SKM-1 treated with dmso at 0.1 percent for 144 hours (cell line): ENCODE measurements at regions not wholly inside any gene's neighbourhood (a gene's known extent, or its start where the extent isn't known, plus 50 kb on each side); places are given as distances from the start of the nearest gene placed in this dataset.
A peak's percentile ranks its signal among the peaks of the same experiment; 100 is the strongest.

Experiments used
- DNase-seq: peaks from one replicate; lab custom pipeline; 2025; ENCODE audit not compliant: unreplicated experiment; lab: John Stamatoyannopoulos, UW

DNA sequence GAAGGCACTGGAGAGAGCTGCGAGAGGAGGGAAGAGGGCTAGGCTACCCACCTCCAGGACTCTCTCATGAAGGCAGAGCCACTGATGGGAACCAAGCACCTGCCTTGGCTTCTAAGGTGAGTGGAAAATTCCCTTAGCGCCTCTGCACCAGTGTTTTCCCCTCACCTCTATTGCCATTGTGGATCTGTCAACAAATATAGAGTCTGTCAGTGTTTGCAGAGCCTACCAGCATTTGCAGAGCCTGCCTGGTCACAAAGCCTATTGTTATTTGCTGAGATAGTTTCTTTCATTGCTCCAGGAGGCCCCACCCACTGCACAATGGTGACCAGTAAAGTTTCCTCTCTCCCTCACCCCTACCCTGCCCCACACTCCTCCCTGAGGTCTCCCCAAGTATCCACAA is 141.9 kb downstream of the MRPL14 start:
- DNase-seq = no peak

DNA sequence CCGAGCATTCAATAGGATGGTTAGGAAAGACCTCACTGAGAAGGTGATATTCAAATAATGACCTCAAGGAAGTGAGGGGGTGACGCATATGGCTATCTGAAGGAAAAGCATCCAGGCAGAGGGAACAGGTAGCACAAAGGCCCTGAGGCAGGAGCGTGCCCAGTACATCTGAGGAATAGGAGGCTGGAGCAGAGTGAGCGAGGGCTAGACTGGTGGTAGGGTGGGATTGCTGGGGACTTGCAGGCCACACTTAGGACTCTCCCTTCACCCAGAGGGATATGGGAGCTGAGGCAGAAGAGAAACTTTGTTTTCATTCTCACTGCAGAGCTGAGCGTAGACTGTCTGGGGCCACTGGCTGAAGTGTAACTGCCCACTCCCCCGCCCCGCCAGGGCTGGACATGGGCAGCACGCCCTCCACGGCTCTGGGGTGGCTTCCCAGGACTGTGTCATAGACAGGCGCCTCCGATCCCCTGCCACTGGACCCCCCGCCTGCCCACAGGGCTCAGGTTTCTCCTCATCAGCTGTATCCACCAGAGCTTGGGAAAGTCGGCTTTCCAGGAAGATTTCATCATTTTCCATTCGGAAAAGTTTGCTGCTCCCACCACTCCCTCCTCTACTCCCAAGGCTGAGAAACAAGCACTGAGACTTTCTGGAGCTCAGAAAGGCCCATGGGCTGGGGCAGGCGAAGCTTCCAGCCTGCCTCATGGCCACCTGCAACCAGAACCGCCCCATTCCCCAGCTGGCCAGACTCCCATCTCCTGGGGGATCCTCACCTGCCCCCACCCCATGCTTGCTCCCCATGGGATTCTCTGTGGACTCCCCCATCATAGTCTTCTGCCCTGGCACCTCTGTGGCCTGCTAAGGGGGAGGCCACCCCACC is 142.6 kb downstream of the MRPL14 start:
- no peak for DNase-seq

DNA sequence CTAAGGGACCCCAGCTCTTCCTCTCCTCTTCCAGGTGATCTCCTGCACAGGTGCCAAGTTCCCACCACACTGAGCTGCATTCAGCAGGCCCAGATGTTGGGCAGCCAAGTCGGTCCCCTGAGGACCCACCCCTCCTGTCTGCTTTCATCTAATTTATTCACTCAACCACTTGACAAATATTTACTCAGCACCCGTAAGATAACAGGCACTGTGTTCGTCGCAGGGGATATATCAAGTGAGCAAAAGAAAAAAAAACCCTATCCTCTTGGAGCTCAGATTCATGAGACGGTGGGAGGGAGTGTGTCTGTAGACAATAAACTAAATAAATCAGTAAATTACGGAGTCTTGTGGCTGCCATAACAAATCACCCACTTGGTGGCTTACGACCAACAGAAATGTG is 143.6 kb downstream of the MRPL14 start:
- DNase-seq = no peak

DNA sequence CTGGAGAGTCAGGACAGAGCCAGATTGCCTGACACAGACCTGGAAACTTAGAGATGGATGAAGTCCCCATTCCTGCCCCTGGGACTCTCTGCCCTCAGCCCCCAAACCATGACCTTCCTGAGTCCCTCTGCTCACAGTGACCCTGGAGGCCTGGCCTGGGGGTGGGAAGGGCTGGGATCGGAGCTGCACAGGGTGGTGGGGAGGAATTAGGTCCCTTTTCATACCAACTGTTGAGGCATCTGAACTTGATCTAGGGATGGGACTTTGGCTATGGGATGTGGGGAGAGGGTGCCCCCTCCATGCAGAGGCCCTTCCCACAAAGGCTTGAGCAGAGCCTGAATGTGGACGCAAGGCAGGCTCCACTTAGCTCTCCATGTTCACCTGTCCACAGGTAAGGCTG is 144.1 kb downstream of the MRPL14 start:
- no peak for DNase-seq

DNA sequence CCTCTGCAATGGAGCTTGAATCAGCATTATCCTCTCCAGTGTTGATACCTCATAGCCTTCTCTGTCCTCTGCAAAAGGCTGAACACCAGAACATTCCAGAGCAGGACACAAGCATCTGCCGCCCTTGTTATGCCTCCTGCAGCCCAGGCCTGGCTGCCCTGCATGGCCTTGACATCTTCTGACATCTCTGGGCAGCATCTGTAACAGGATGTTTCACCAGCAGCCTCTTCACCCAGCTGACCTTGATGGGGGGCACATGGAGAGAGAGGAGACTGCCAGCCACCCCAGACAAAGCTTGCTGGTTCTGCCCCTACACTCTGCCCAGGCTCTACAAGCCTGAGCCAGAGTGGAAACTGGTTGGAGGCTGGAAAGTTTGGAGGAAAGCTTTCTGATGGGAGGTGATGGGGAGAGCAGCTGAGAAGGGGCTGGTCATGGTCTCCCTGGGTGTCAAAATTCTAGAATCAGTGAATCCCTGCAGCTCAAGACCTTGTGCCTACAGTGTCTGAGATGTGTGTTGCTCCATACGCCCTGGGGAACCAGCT is 145.1 kb downstream of the MRPL14 start:
- no peak for DNase-seq

DNA sequence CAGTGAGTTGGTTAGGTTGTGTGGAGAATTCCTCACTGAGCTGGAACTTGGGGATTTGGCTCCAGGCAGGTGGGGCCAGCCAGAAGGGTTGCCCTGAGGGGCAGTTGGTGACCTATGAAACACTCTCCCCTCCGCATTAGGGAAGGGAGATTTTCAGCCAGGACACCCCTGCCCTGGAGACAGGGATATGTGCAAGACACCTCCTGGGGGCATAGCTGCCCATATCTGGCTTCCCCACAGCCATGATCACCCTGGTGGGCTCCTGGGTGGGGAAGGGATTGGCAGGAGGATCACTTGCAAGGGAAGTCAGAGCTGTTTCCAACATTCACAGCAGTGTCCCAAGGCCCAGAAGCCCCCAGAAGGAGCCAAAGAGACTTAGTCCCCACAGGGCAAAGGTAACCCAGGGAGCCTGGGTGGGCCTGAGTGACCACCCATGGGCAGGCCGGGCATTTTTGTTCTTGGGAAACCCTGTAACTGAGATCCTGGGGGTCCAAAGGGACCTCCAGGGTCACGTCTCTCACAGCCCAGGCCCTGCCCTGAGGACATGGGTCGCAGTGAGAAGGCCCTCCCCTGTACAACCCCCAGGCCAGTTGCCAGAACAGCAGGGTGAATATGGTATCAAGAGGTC is 145.8 kb downstream of the MRPL14 start:
- DNase-seq = no peak

DNA sequence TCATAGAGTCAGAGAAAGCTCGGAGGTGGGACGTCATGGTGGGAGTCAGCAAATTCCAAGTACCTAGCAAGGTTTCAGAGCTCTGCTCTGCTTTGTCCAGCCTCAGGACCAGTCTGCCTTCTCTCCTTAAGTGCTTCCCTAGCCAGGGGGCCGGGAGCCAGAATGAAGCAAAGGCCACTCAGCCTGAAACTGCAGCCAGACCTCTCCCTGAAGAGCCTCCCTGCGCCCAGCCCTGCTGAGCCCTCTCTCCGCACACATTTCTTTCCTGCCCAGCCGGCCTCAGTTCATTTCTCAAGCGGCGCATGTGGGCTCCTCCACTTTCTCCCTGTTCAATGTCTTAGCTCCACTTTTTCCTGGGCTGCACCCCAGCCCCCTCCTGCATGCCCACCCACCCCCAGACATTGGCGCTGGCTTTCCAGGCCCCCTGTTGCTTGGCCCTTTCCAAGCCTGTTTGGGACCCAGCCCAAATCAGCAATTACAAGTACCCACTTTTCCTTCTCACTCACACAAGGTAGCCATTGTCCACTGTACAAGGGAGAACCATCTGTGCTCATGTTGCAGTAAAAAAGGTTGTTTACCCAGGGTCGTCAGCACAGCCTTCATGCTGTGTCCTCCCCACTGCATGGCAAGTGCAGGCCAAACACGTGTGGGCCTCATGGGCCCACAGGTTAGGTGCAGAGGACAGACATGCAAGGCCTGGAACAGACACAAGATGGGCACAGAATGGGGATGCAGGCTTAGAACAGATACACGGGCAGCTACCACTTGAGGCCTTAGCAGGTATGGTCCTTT is 147.1 kb downstream of the MRPL14 start:
- DNase-seq = no peak

DNA sequence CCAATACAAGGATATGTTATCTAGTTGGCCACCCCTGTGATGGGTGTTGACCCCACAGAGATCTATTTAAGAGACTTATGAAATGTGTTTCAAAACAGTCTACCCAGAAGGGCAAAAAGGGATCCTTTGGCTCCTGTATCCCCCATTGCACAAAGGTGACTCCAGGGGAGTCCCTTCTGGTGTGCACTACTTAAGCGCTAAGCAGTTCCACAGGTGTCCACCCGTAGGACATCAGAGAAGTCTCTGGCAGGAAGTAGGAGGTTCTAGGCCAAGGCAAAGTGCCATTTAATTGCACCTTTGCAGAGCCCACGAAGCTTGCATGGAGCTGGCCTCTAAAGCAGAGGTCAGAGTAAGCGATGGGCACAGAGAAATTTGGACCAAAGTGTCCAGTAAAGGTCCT is 147.7 kb downstream of the MRPL14 start:
- DNase-seq = no peak

DNA sequence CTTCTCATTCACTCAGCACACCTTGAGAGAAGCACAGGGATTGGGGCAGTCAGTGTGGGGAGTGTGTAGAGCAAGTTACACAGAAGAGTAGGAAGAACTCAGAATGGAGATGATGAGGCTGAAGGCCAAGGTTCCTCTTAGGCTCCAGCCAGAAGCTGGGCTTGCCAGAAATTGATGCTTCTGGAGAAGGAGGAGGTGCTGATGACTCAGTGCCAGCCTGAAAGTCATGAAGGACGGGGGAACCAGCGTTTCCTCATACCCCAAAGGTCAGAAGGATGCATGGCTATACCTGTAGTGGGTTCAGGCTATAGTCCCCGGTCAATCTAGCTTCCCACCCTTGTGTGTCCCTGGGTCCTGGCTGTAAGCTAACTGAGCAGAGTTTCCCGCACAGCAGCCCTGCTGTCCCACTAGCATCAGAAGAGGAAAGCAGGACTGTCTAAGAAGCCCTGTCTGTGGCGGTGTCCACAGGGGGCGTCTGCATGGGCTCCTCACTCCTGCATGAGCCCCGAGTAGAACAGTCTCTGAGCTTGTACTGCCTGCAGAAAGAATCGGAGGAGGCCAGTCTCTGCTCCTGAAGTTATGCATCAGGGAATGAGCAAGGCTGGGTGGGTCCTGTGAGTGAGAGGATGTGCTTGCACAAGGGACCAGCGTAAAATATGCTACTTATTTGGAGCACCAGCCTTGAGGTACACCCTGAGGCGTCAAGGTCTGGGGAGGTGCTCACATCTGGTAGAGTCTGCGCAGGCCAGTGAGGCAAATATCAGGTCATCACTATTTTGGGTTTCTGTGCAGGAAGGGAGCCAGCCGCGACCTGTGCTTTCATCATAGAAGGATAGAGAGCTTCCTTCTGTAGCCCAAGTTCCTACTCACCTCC is 148.5 kb downstream of the MRPL14 start:
- peak; percentile 29 for DNase-seq

DNA sequence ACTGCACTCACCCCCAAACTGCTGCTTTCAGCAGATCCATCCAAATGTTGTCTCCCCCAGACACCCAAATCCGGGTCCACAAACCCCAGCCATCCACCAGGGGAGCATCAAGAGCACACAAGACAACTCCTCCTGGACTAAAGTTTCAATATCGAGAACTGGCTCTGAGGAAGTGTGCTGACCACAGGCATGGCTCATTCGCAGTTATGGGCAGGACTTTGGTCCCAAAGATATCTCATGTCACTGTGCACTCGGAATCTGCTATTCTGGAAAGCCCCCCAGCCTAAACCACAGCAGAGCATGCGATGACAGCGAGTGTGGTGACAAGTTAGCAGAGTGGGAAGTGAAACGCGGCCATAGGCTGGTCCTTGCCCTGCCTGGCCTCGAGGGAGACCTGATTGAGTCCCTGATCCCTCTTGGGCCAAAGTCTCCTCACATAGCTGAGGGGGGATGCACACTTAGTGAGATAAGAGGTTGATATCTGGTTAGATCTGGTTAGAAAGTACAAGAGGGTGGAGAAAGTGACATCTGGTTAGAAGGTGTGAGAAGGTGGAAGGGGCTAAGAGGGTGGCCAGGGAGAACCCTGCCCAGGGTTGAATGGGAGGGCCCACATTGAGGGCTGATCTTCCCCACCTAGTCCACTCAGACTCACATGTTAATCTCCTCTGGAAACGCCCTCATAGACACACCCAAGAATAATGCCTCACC is 149.7 kb downstream of the MRPL14 start:
- peak; percentile 65 for DNase-seq

DNA sequence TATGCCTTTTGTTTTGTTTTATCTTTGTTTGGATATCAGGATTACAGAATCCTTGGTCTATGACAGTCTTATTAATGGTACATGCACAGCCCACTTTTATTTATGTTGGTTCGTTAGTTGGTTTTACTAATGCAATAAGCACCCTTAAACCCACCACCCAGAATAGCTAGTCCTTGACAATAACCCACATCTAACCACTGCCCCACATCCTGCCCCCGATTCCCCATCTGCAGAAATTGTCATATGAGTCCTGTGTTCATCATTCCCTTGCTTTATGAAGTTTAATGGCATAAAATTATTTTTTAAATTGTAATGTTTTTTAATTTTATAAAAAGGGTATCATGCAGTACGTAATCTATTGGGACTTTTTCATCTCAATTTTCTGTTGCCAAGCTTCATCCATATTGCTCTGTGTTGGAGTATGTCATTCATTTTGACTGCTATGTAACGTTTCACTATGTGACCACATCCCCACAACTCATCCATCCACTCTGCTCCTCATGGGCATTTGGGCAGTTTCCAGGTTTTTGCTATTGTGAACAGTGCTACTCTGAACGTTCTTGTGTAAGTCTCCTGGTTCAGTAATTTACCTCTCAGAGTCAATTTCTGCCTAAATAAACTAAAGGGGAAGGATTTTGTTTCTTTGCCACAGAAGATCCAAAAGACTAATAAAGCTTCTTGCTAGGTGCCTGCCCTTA is 150.4 kb downstream of the MRPL14 start:
- DNase-seq = no peak

DNA sequence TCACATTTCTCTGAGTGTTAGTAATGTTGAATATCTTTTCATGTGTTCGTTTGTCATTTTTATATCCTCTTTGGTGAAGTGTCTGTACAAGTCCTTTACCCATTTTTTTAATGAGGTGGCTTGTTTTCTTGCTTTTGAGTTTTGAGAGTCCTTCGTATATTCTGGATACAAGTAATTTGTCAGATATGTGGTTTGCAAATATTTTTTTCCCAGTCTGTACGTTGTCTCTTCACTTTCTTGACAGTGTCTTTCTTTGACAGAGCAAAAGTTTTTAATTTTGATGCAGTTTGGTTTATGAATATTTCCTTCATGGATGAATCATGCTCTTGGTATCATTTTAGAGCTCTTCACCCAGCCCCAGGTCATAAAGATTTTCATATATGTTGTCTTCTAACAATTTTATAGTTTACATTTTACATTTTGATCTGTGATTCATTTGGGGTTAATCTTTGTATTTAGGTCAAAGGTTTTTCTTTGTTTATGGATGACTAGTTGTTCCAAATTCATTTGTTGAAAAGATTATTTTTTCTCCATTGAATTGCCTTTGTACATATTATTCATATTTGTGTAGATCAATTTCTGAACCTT is 152.5 kb downstream of the MRPL14 start:
- DNase-seq = no peak

DNA sequence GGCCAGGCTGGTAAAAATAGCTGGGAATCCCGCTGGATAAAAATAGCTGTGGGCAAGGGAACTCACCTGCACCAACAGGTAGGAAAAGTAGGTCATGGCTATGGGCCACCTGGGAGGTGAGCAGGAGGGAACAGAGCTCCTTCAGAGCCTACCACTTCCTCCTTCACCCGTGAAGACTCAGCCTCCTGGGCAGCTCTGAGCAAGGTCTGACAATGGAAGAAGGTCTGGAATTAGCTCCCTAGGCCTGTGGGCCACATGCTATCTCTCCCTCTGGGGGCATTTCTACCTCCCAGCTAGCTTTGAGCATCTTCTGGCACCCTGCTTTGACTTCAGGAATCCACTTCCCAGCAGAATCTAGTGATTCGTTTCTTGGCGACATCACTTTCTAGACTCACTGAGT is 153.9 kb downstream of the MRPL14 start:
- DNase-seq = no peak

DNA sequence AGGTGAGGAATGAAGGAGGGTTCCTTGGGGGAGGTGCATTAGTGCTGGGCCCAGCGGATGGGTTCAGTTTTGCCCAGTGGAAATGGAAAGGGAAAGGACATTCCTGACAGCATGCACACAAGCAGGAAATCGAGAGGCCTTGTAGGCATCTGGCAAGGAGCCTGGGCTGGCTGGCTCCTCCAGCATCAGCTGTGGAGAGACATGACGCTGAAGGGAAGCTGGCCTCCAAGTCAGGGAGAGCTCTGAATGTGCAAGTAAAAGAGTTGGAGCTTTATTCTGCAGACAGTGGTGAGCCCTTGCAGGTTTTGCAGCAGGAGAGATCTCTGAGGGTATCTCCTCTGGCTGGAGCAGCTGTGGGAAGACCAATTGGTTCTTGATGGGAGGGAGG is 154.3 kb downstream of the MRPL14 start:
- no peak for DNase-seq

DNA sequence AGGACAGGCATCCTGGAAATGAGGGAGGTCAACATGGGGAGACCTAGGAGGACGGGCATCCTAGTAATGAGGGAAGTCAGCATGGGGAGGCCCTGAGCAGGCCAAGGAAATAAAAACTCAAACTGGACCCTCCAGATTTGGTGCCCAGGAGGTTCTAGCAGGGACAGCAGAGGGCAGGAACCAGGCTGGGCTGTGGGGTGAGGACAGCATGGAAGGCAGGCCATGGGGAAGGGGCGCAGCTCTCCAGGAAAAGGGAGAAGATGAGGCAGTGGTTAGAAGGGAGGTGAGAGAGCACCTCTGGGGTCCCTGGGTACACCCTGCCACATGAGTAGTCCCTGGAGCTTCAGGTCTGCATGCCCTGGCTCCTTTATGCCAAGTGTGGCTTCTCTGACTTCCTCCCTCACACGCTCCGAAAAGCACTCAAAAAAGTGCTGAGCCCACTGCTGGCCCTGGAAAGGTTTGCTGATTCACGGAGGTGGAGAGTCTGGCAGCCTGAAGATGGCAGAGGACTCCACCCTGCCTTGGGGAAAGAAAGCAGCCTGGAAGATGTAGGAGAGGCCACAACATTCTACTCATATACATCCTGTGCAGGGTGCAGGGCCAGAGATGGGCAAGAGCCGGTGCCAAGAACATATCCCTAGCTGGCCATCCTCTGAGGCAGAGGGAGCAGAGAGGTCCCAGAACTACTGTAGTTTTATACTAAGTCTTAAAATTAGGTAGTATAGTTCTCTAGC is 154.9 kb downstream of the MRPL14 start:
- no peak for DNase-seq

DNA sequence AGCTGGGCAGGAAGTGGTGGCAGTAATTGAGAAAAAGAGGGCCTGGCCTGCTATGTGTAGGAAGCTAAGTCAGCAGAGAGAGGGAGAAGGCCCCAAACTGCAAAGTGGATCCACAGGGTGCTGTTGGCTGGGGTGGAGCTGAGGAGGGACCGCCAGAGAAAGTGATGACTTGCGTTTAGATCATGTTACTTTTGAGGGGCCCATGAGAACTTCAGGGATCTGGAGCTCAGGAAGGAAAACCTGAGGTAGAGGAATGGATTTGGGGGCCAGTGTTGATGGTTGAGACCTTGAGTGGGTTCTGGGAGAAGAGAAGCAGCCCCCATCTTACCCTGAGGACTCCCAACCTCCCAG is 155.5 kb downstream of the MRPL14 start:
- no peak for DNase-seq

DNA sequence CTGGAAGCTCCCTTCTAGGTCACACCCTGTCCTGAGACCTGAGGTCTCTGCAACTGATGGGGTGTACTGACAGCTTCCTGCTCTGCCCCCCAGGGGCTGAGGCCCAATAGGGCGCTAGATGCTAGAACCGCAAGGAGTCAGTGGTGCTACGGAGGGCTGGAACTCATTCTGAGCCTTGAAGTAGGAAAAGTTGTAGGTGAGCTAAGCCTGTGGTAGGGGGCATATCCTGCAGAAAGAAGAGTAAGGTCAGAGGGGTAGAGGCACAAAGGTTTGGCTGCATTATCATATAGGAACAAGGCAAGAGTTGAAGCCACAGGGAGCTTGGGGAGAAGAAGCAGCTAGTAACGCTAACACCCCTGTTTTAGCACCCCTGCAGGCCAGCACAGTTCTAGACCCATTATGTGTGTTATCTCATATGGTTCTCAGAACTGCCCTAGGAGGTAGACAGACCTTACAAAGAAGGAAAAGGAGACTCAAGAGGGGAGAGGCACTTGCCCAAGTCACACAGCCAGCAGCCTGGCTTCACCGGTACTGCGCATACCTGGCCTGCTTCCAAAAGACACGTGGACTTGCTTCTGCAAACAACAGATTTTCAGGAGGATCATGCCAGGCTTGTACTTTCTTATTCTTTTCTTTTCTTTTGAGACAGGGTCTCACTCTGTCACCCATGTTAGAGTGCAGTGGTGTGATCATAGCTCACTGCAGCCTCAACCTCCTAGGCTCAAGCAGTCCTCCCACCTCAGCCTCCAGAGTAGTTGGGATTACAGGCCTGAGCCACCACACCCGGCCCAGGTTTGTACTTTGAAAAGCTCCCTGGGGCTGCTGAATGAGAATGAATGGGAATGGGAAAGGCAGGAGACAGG is 156.1 kb downstream of the MRPL14 start:
- DNase-seq = no peak
